ENCODE measurements at regions not wholly inside any gene's neighbourhood (a gene's known extent, or its start where the extent isn't known, plus 50 kb on each side); places are given as distances from the start of the nearest gene placed in this dataset.

DNA sequence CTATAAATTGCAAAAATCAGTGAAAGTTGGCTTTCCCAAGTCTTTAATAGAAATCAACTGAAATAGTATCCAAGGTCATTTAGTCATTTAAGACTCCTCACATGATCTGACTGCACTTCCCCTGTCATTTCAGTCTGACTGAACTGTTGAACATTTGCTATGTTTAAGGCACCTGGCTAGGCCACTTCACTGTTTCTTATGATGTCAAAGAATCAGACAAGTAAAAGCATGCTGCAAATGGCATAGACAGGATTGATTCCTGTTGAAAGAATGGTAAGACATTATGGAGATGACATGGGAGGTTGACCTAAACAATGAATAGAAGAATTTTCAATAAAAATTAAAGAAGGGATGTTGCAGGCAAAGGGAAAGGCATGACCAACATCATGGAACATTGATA lies 502.1 kb downstream of the NFIB start:
- intact Hi-C loops (cut with DNase I): no loop called here
- H3K36me3 ChIP-seq: no peaks in the 10 kb centered on the region
- TF ChIP-seq POLR2AphosphoS5 (IDR thresholded peaks at IDR 0.05): no peak
- no peak for TF ChIP-seq POLR2A (IDR thresholded peaks at IDR 0.05; ENCODE audit: low read depth)
- H3K9me3 ChIP-seq: no peaks in the 10 kb centered on the region
- no peaks in the 10 kb centered on the region for H3K27me3 ChIP-seq
- H3K4me3 ChIP-seq: no peak overlapping the region
- H3K4me1 ChIP-seq: no peaks in the 10 kb centered on the region
- no peak overlapping the region for H3K27ac ChIP-seq (replicated peaks in 1 of 4)
- no peak for DNase-seq (ENCODE audit: extremely low spot score)

DNA sequence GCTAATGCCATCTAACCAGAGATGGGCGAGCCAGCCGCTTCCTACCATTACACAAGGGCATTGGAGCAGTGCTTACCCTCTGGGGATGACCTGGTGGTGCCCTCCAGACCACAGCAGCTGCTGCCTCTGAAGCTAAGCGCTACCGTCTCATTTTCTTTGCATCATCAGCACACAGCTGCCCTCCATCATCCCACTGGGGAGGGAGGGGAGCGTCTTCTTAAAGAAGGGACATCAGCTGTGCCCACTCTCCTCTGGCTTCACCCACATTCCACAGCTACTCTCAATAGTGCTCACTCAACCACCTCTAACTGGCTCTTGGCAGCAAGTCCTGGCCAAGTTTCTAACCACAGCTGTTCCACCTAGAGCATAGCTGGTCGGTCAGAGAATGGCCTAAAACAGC lies 503.4 kb downstream of the NFIB start:
- H3K27ac ChIP-seq (replicated peaks in 1 of 4): no peak overlapping the region
- intact Hi-C loops (cut with DNase I): no loop called here
- no peaks in the 10 kb centered on the region for H3K4me1 ChIP-seq
- 87% methylated on average over 6 of the region's 6 CpGs for WGBS
- no peak overlapping the region for H3K4me3 ChIP-seq
- no peaks in the 10 kb centered on the region for H3K9me3 ChIP-seq
- peak; percentile 55 for DNase-seq (ENCODE audit: extremely low spot score)
- H3K27me3 ChIP-seq: no peaks in the 10 kb centered on the region
- no peaks in the 10 kb centered on the region for H3K36me3 ChIP-seq
- TF ChIP-seq EP300 (IDR thresholded peaks at IDR 0.05) (no peak), POLR2A (IDR thresholded peaks at IDR 0.05; ENCODE audit: low read depth) (no peak), POLR2AphosphoS5 (IDR thresholded peaks at IDR 0.05) (no peak)
- TF ChIP-seq, protein P1, sequence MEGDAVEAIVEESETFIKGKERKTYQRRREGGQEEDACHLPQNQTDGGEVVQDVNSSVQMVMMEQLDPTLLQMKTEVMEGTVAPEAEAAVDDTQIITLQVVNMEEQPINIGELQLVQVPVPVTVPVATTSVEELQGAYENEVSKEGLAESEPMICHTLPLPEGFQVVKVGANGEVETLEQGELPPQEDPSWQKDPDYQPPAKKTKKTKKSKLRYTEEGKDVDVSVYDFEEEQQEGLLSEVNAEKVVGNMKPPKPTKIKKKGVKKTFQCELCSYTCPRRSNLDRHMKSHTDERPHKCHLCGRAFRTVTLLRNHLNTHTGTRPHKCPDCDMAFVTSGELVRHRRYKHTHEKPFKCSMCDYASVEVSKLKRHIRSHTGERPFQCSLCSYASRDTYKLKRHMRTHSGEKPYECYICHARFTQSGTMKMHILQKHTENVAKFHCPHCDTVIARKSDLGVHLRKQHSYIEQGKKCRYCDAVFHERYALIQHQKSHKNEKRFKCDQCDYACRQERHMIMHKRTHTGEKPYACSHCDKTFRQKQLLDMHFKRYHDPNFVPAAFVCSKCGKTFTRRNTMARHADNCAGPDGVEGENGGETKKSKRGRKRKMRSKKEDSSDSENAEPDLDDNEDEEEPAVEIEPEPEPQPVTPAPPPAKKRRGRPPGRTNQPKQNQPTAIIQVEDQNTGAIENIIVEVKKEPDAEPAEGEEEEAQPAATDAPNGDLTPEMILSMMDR (IDR thresholded peaks at IDR 0.05): no peak

DNA sequence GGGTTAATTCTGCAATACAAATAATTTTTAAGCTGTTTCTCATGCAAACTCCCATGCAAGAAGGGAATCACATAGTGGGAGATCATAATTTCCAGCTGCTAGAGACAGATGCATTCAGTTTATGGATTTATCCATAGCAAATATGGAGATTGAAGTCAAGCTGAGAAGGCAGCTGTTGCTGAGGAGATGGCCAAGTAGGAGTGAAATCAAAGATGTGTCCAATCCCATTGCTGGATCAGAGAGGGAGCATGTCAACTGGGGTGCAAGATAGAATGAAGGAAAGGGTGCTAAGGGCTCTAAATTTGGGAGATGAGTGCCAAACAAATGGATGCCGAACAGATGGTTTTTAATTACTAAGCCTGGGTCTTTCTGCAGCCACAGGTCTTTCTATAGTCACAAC lies 504.5 kb downstream of the NFIB start:
- intact Hi-C loops (cut with DNase I): no loop called here
- Histone ChIP-seq H3K9me3 (no peaks in the 10 kb centered on the region), H3K36me3 (no peaks in the 10 kb centered on the region), H3K4me3 (no peak overlapping the region), H3K27ac (replicated peaks in 1 of 4) (no peak overlapping the region), H3K27me3 (no peaks in the 10 kb centered on the region), H3K4me1 (no peaks in the 10 kb centered on the region)
- WGBS: 100% methylated on average over 1 of the region's 1 CpG
- TF ChIP-seq POLR2AphosphoS5 (IDR thresholded peaks at IDR 0.05) (no peak), POLR2A (IDR thresholded peaks at IDR 0.05; ENCODE audit: low read depth) (no peak), EP300 (IDR thresholded peaks at IDR 0.05) (no peak)
- TF ChIP-seq, protein P1 (IDR thresholded peaks at IDR 0.05): no peak
- peak; percentile 26 for DNase-seq (ENCODE audit: extremely low spot score)

DNA sequence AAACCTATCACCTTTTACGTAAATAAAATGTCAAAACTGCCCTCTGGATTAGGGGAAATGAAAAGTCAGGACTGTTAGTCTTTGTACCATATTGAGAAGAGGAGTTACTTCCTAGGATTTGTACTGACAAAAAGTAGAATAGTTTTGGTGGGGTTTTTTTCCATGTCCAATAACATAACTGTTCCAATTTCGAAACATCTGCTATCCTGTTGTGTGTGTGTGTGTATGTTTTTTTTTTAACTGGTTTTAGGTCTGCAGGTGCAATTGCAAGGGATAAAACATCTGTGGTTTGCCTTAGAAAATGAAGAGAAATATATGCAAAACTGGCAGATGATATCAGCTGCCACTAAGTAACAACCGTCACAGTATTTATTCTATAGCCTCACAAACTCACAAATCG lies 506.8 kb downstream of the NFIB start:
- Histone ChIP-seq H3K4me3 (no peak overlapping the region), H3K4me1 (no peaks in the 10 kb centered on the region), H3K27me3 (no peaks in the 10 kb centered on the region), H3K27ac (replicated peaks in 1 of 4) (no peak overlapping the region), H3K36me3 (no peaks in the 10 kb centered on the region), H3K9me3 (no peaks in the 10 kb centered on the region)
- no peak for DNase-seq (ENCODE audit: extremely low spot score)
- intact Hi-C loops (cut with DNase I): no loop called here
- TF ChIP-seq POLR2A (IDR thresholded peaks at IDR 0.05; ENCODE audit: low read depth) (no peak), EP300 (IDR thresholded peaks at IDR 0.05) (no peak), POLR2AphosphoS5 (IDR thresholded peaks at IDR 0.05) (no peak)
- TF ChIP-seq, protein P1 (IDR thresholded peaks at IDR 0.05): no peak
- 97% methylated on average over 4 of the region's 4 CpGs for WGBS

DNA sequence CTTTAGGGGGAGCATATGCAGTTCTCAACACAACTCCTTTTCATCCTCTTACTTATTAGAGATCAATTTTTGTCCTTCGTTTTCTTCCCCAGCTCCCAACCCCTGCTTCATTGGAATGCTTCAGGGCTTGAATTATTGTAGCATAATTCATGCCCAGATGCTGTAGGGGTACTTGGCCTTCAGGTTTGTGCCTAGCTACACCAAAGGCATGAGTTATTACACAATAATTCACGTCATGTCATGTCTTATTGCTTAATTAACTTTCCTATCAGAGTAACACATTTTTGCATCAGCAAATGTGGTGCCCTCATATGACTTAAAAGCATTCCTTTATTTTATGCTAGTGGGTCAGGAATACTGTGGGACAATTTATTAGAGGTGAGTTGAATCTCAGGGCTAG lies 507.2 kb downstream of the NFIB start:
- H3K27me3 ChIP-seq: no peaks in the 10 kb centered on the region
- DNase-seq (ENCODE audit: extremely low spot score): peak; percentile 29
- H3K9me3 ChIP-seq: no peaks in the 10 kb centered on the region
- TF ChIP-seq POLR2AphosphoS5 (IDR thresholded peaks at IDR 0.05) (no peak), POLR2A (IDR thresholded peaks at IDR 0.05; ENCODE audit: low read depth) (no peak), EP300 (IDR thresholded peaks at IDR 0.05) (no peak)
- TF ChIP-seq, protein P1 (IDR thresholded peaks at IDR 0.05): no peak
- no peaks in the 10 kb centered on the region for H3K4me1 ChIP-seq
- intact Hi-C loops (cut with DNase I): no loop called here
- 91% methylated on average over 2 of the region's 2 CpGs for WGBS
- no peak overlapping the region for H3K27ac ChIP-seq (replicated peaks in 1 of 4)
- no peaks in the 10 kb centered on the region for H3K36me3 ChIP-seq
- no peak overlapping the region for H3K4me3 ChIP-seq

All from esophagus muscularis mucosa (tissue), 4 donors.